Suprapubic skin (tissue), 4 donors: ENCODE measurements at regions not wholly inside any gene's neighbourhood (a gene's known extent, or its start where the extent isn't known, plus 50 kb on each side); places are given as distances from the start of the nearest gene placed in this dataset.

ENCODE experiments used
- DNase-seq, 2 donors: peaks; one replicate each; pipeline ENCODE4 v3.0.0-alpha.2; 2019; ENCODE audit warnings: low spot score in 2 of 2
- H3K27ac ChIP-seq: fragments of 200-600 bp; sonication (generic); one replicate; pipeline ENCODE4 v1.5.1; 2019
- H3K27me3 ChIP-seq: fragments of 200-600 bp; sonication (generic); one replicate; pipeline ENCODE4 v1.5.1; 2019
- H3K36me3 ChIP-seq: fragments of 200-600 bp; sonication (generic); one replicate; pipeline ENCODE4 v1.5.1; 2019
- H3K4me1 ChIP-seq: fragments of 200-600 bp; sonication (generic); one replicate; pipeline ENCODE4 v1.5.1; 2019
- H3K4me3 ChIP-seq: fragments of 200-600 bp; sonication (generic); one replicate; pipeline ENCODE4 v1.5.1; 2019; ENCODE audit warnings: mild to moderate bottlenecking
- H3K9me3 ChIP-seq: fragments of 200-600 bp; sonication (generic); one replicate; pipeline ENCODE4 v1.5.1; 2019
- CTCF ChIP-seq, 2 donors: fragments of 200-600 bp in 1 of 2; fragments of 450-650 bp in 1 of 2; sonication (generic) in 1 of 2; IDR thresholded peaks; one replicate each; pipeline ENCODE4 v1.5.1; 2016 to 2019; ENCODE audit warnings: antibody characterized with exemption in 2 of 2, mild to moderate bottlenecking in 1 of 2, moderate library complexity in 1 of 2
- EP300 ChIP-seq: sonication (generic); formaldehyde crosslinking; IDR thresholded peaks from one replicate; pipeline ENCODE4 v1.6.1; 2017; ENCODE audit warnings: antibody characterized with exemption
- POLR2A ChIP-seq, 2 donors: fragments of 450-650 bp; IDR thresholded peaks; one replicate each; pipeline ENCODE4 v1.6.1; 2017; ENCODE audit warnings: antibody characterized with exemption in 2 of 2, mild to moderate bottlenecking in 2 of 2, moderate library complexity in 2 of 2
- POLR2AphosphoS5 ChIP-seq, 3 donors: sonication (generic); formaldehyde crosslinking; IDR thresholded peaks; one replicate each; pipeline ENCODE4 v1.6.1; 2017; ENCODE audit warnings: antibody characterized with exemption in 3 of 3
- WGBS: methylation state at CpG from one replicate; pipeline ENCODE4 v1.1.5; 2018; 5-methylcytosine and 5-hydroxymethylcytosine counted together

- Histone ChIP-seq H3K27ac (no peak overlapping the region), H3K27me3 (no peaks in the 10 kb centered on the region), H3K4me3 (no peak overlapping the region), H3K9me3 (no peaks in the 10 kb centered on the region), H3K4me1 (no peaks in the 10 kb centered on the region), H3K36me3 (no peaks in the 10 kb centered on the region)
- no peak for DNase-seq
- TF ChIP-seq POLR2AphosphoS5 (IDR thresholded peaks at IDR 0.05) (no peak), CTCF (IDR thresholded peaks at IDR 0.05) (no peak), EP300 (no peak), POLR2A (IDR thresholded peaks at IDR 0.05) (no peak)
- 24% methylated on average over 2 of the region's 2 CpGs for WGBS
Measured at GRCh38 chr5:102554082-102554481, 55.3 kb upstream of the SLCO6A1 start.

GRCh38 chr5:102554728-102555127, 55.9 kb upstream of the SLCO6A1 start:
- no peak overlapping the region for H3K27ac ChIP-seq
- WGBS, result 87% methylated on average over 1 of the region's 1 CpG
- no peaks in the 10 kb centered on the region for H3K36me3 ChIP-seq
- no peaks in the 10 kb centered on the region for H3K4me1 ChIP-seq
- H3K4me3 ChIP-seq, result no peak overlapping the region
- no peak for DNase-seq
- no peaks in the 10 kb centered on the region for H3K9me3 ChIP-seq
- no peaks in the 10 kb centered on the region for H3K27me3 ChIP-seq
- TF ChIP-seq POLR2AphosphoS5 (IDR thresholded peaks at IDR 0.05) (no peak), CTCF (IDR thresholded peaks at IDR 0.05) (no peak), POLR2A (IDR thresholded peaks at IDR 0.05) (no peak), EP300 (no peak)

- peak in 1 of 2 donors; percentile 27 for TF ChIP-seq CTCF (IDR thresholded peaks at IDR 0.05)
- no peak for TF ChIP-seq EP300
- Histone ChIP-seq H3K4me3 (no peak overlapping the region), H3K27me3 (no peaks in the 10 kb centered on the region), H3K4me1 (no peaks in the 10 kb centered on the region), H3K36me3 (no peaks in the 10 kb centered on the region), H3K27ac (no peak overlapping the region), H3K9me3 (no peaks in the 10 kb centered on the region)
- no peak for DNase-seq
- 47% methylated on average over 11 of the region's 11 CpGs for WGBS
Measured at GRCh38 chr5:102561894-102562760, 63.3 kb upstream of the SLCO6A1 start.

- WGBS, result 60% methylated on average over 4 of the region's 4 CpGs
- Histone ChIP-seq H3K9me3 (no peaks in the 10 kb centered on the region), H3K36me3 (no peaks in the 10 kb centered on the region), H3K27ac (no peak overlapping the region), H3K4me1 (no peaks in the 10 kb centered on the region), H3K27me3 (no peaks in the 10 kb centered on the region), H3K4me3 (no peak overlapping the region)
- no peak for DNase-seq
- TF ChIP-seq POLR2A (IDR thresholded peaks at IDR 0.05) (no peak), POLR2AphosphoS5 (IDR thresholded peaks at IDR 0.05) (no peak), CTCF (IDR thresholded peaks at IDR 0.05) (no peak), EP300 (no peak)
Measured at GRCh38 chr5:102570747-102571146, 71.9 kb upstream of the SLCO6A1 start.

GRCh38 chr5:102578362-102578761, 79.6 kb upstream of the SLCO6A1 start:
- Histone ChIP-seq H3K36me3 (no peaks in the 10 kb centered on the region), H3K27me3 (no peaks in the 10 kb centered on the region), H3K4me3 (no peak overlapping the region), H3K9me3 (no peaks in the 10 kb centered on the region), H3K27ac (no peak overlapping the region), H3K4me1 (no peaks in the 10 kb centered on the region)
- no peak for DNase-seq
- no peak for TF ChIP-seq EP300
- TF ChIP-seq CTCF (IDR thresholded peaks at IDR 0.05), result no peak
- TF ChIP-seq POLR2A (IDR thresholded peaks at IDR 0.05), result no peak
- TF ChIP-seq POLR2AphosphoS5 (IDR thresholded peaks at IDR 0.05), result no peak
